Osteocyte (in vitro differentiated cells): ENCODE measurements at regions not wholly inside any gene's neighbourhood (a gene's known extent, or its start where the extent isn't known, plus 50 kb on each side); places are given as distances from the start of the nearest gene placed in this dataset.
"Not testable (repeated sequence)": the region's sequence is repeated elsewhere in the genome, so short reads cannot be mapped to it uniquely, and the experiment has no call there.

ENCODE experiments used
- DNase-seq: peaks from one replicate; pipeline ENCODE4 v3.0.0; 2021; ENCODE audit warnings: mixed read lengths; ENCODE audit not compliant: unreplicated experiment; ENCODE audit errors: extremely low spot score
- H3K27ac Mint-ChIP-seq: one replicate; pipeline ENCODE4 v1.8.0; 2021; ENCODE audit warnings: mild to moderate bottlenecking, mixed read lengths; ENCODE audit not compliant: unreplicated experiment
- H3K27me3 Mint-ChIP-seq: one replicate; pipeline ENCODE4 v1.8.0; 2021; ENCODE audit warnings: mixed read lengths; ENCODE audit not compliant: unreplicated experiment
- H3K36me3 Mint-ChIP-seq: one replicate; pipeline ENCODE4 v1.8.0; 2021; ENCODE audit warnings: mixed read lengths; ENCODE audit not compliant: unreplicated experiment
- H3K4me1 Mint-ChIP-seq: one replicate; pipeline ENCODE4 v1.8.0; 2021; ENCODE audit warnings: mixed read lengths; ENCODE audit not compliant: unreplicated experiment
- H3K4me3 Mint-ChIP-seq: one replicate; pipeline ENCODE4 v1.8.0; 2021; ENCODE audit warnings: mild to moderate bottlenecking, moderate library complexity, mixed read lengths; ENCODE audit not compliant: unreplicated experiment
- H3K9me3 Mint-ChIP-seq: one replicate; pipeline ENCODE4 v1.8.0; 2021; ENCODE audit warnings: mixed read lengths; ENCODE audit not compliant: unreplicated experiment
- CTCF ChIP-seq: fragments of 200-600 bp; sonication (generic); IDR thresholded peaks from 2 replicates; pipeline ENCODE4 v1.5.0; 2021; ENCODE audit warnings: antibody characterized with exemption, mild to moderate bottlenecking, moderate library complexity

DNA sequence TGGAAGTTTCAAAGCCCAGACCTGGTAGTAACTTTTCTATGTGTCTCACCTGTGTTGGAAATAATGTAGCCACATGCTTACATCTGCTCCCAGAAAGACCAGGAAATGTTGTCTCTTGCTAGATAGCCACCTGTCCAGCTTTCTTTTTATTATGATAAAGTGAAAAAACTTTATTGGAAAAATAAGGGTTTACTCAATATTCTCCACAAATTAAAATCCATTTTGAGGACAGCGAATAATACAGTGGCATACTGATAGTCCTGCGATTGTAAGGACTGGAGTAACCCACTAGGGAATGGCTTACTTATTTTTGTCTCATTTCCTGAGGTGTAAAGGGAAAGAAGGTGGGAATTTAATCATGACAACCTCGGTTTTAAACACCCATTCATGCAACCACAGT, 100.1 kb downstream of the HFE start:
- H3K36me3 Mint-ChIP-seq: no peaks in the 10 kb centered on the region
- no peak for TF ChIP-seq CTCF
- no peak for DNase-seq
- no peaks in the 10 kb centered on the region for H3K27me3 Mint-ChIP-seq
- H3K4me1 Mint-ChIP-seq: peaks cover 26% of the 10 kb centered on the region
- no peak overlapping the region for H3K4me3 Mint-ChIP-seq
- no peaks in the 10 kb centered on the region for H3K9me3 Mint-ChIP-seq
- H3K27ac Mint-ChIP-seq: no peak overlapping the region

GRCh38 chr6:26187981-26188635, 100.9 kb downstream of the HFE start:
- peak overlapping the region; percentile 80 for H3K4me3 Mint-ChIP-seq
- H3K9me3 Mint-ChIP-seq: no peaks in the 10 kb centered on the region
- H3K27ac Mint-ChIP-seq: peak overlapping the region; percentile 94
- H3K27me3 Mint-ChIP-seq: no peaks in the 10 kb centered on the region
- DNase-seq: no peak
- peaks cover 26% of the 10 kb centered on the region for H3K4me1 Mint-ChIP-seq
- no peak for TF ChIP-seq CTCF
- H3K36me3 Mint-ChIP-seq: no peaks in the 10 kb centered on the region

GRCh38 chr6:26191512-26191911, 104.3 kb downstream of the HFE start:
- not testable (repeated sequence) for H3K36me3 Mint-ChIP-seq, H3K27ac Mint-ChIP-seq, H3K9me3 Mint-ChIP-seq, H3K27me3 Mint-ChIP-seq, DNase-seq, H3K4me3 Mint-ChIP-seq
- H3K4me1 Mint-ChIP-seq: peaks cover 36% of the 10 kb centered on the region

DNA sequence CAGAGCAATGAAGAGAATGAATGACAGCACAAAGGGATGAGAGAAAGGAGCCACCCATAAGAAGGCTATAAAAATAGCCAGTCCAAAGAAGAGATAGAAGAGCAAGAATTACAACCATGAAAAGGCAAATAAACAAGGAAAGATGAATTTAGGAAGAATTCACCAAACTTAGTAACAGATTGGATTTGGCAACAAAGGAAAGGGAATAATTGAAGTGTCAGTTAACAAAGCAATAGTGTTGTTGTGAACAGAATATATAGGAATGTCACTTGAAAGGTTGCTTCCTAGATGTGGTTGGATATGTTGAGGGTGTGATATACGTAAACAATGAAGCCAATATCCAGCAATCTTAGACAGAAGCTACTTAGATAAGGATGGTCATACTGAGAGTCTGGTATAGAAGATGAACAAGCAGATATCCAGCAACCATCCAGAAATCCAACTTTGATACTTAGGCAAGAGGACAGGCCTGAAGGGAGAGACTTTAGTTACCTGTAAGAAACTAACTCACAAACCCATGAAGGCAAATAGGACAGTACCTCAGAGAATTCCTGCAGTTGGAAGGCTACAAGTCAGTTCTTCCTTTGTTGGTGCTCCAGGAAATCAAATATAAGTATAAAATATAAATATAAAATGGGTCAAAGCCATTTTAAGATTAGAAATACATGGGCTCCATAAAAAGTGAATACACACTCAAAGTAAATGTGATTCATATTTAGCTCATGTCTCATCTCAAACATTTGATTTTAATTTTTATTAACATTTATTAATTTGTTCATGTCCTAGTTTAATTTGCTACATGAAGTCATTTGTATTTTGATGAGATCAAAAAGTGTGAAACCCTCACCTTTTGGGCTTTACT, 106.5 kb downstream of the HFE start:
- no peak for TF ChIP-seq CTCF
- Mint-ChIP-seq H3K27me3 (no peaks in the 10 kb centered on the region), H3K4me1 (peaks cover 41% of the 10 kb centered on the region), H3K9me3 (no peaks in the 10 kb centered on the region), H3K4me3 (no peak overlapping the region), H3K27ac (peak overlapping the region; percentile 99), H3K36me3 (no peaks in the 10 kb centered on the region)
- DNase-seq: no peak

DNA sequence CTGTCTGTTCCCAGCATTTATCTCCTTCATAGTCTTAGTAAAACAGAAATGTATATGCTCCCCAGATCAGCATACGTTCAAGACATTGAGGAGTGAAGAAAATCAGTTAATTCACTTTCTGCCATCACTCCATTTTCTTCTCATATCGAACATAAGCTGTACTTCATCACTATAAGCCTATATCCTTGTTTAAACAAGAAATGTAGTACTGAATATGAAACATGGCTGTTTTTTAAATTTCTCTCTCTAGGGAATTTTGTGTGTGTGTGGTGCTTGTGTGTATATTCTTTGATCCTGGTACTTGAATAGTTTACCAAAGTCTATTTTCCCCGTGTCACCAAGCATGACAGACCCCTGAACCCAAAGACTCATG, 107.1 kb downstream of the HFE start:
- H3K4me3 Mint-ChIP-seq: peak overlapping the region; percentile 81

More for the DNA sequence above, 107.1 kb downstream of the HFE start:
- TF ChIP-seq CTCF: no peak
- H3K27ac Mint-ChIP-seq: peak overlapping the region; percentile 99
- peaks cover 37% of the 10 kb centered on the region for H3K4me1 Mint-ChIP-seq
- no peaks in the 10 kb centered on the region for H3K27me3 Mint-ChIP-seq
- no peak for DNase-seq
- no peaks in the 10 kb centered on the region for H3K9me3 Mint-ChIP-seq
- no peaks in the 10 kb centered on the region for H3K36me3 Mint-ChIP-seq
